Activated T-cell treated with anti-CD3 and anti-CD28 coated beads for 24 hours (primary cell): ENCODE measurements at regions not wholly inside any gene's neighbourhood (a gene's known extent, or its start where the extent isn't known, plus 50 kb on each side); places are given as distances from the start of the nearest gene placed in this dataset.

Experiments
- DNase-seq: peaks from one replicate; pipeline ENCODE4 v3.0.0-alpha.2; 2020; ENCODE audit warnings: low read depth

DNA sequence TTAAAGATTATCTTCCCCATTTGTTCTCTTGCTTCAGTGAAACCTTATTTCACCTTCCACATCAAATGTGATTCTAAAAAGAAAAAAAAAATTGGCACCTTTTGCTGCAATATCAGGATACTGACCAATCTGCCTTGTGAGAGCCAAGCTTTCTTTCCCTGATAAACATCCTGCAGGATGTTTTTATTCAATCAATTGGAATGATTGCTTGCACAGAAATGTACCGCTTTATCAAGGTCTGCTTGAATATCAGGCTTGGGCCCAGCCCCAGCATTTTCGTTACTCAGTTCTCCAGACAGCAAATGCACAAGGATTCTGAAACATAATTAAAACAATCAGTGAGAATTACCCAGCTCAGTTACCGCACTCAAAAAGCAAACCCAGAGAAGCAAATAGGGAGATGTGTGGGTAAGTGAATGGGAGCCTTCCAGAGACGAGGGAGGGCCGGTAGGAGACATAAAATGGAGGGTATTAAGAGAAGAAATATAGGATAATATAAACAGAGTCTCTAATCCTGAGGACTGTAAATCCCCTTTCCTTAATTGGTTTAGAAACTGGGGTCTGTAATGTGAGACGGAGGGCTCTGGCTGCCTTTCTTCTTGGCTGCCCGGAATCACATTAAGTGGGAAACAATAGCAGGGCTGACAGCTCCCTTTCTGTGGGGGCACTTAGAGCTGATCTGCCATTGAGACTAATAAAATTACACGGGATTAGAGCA is 291.8 kb downstream of the ICOS start:
- DNase-seq, result no peak

GRCh38 chr2:204234248-204234647 is 297.7 kb downstream of the ICOS start:
- DNase-seq, result no peak

DNA sequence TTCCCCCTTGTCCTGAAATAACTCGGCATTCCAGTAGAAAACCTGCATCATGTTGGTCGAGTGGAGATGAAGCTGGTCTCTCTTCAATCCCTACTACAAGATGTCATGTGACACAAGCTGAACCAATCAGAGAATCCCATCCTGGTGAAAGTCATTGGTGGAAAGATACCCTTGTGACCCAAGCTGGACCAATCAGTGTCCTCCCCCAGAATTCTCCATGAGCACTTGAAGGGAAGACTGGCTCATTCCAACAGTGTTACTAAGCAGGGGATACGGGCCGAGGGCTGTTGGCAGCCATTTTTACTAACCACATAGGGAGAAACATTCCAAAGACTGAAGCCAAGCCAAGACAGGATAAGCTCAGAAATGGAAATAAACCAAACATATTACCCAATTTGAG is 298.3 kb downstream of the ICOS start:
- DNase-seq, result no peak

- no peak for DNase-seq
Observed at GRCh38 chr2:204237416-204237815, 300.9 kb downstream of the ICOS start.

DNA sequence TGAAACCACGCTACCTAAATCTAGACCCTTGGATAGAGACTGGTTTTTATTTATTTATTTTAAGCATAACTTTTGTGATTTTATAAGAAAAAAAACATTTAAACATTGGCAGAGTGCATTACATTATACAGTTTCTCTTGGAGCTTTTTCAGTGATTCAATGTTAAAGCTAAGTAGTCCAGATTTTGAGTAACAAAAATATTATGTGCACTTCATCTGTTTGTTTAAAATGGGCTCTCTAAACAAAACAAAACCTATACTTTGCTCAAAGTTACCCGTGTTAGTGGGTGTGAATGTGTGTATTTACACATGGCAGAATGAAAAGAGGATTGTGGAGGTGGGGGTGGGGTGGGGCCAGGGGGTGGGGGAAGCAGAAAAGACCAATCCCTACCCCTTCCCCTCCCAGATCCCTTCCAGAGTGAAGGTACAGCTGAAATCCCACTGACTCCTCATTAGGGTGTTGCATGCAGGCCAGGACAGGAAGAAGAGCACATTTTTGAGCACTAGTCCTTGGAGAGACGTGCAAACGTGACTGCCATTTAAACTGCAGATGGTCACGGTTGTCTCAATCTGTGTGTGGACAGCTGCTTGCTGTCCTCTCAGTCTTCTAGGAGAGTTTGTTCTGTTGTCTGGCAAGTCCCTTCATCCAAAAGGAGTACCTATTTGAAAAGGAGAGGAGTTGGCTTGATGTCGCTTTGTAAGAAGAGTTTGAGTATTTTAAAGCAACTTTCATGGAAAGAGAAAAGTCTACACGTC is 303.0 kb downstream of the ICOS start:
- DNase-seq, result no peak

GRCh38 chr2:204240961-204241360 is 304.3 kb upstream of the PARD3B start:
- no peak for DNase-seq

GRCh38 chr2:204249437-204249836 is 295.8 kb upstream of the PARD3B start:
- no peak for DNase-seq

GRCh38 chr2:204250692-204251091 is 294.6 kb upstream of the PARD3B start:
- no peak for DNase-seq

DNA sequence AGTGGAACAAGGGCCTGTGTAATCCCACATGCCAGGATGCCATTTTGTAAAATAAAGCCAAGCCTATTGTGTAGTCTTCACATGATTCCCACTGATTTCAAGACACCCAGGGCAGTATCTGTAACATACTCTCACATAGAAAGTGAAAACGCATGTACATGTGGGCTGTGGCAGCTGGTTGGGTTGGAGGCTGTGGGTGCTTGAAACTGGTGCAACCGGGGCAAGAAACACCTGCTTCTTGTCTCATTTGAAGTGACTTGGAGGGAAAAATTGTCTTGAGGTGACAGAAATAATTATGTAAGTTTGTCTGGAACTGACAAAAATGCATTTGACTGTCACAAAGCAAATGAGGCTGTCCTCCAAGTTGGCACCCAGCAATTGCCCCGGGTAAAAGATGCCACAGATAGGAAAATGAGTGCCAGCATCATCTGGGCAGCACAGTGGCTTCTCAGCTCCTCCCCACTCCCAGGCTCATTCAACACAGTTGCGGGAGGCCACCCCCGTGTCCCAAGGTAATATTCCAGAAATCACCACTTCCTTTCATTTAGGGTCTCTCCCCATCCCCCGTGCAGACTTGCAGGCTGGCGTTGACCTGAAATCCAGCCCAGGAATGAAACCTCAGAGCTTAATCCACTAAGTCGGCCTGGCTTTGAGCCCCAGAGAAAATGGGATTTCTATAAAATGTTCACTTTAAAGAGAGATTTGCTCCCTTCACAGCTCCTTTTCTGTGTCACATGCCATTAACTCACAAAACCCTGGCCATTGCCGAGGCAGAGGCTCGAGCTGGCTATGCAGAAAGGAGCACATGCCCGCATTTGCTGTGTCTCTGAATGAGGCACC is 293.9 kb upstream of the PARD3B start:
- DNase-seq, result no peak

DNA sequence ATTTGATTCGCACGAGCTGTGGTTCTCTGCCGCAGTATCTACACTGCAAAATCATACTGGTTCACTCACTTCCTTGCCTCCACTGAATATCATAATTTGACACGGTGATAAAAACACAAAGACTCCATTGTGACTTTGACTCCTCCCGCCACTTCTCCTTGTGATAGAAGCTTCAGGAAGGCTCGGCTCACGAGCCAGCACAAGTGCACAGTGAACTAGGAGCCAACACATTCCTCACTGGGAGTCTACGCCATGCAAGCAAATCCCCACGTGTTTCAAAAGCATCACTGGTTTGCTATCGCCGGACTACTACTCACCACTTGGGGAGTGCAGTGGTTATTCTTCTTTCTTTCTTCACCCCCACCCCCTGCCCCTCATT is 293.3 kb upstream of the PARD3B start:
- DNase-seq, result no peak

DNA sequence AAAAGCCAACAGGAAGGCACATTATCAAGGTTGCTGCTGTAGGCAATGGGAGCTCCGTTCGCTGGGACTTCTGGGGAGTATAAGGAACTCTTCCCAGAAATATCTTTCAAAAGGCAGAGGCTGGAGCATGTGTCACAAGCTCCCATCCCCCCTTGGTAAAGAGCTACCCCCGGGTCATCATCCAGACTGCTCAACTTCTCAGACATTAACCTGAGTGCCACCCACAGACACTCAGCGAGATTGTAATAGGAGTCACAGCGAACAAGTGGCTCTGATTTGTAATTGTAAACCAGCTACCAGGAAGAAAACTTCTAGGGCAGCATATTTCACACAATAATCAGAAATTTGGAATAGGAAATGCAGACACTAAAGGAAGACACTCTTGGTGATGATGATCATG is 290.2 kb upstream of the PARD3B start:
- DNase-seq, result no peak

GRCh38 chr2:204255526-204255925 is 289.7 kb upstream of the PARD3B start:
- DNase-seq, result no peak

DNA sequence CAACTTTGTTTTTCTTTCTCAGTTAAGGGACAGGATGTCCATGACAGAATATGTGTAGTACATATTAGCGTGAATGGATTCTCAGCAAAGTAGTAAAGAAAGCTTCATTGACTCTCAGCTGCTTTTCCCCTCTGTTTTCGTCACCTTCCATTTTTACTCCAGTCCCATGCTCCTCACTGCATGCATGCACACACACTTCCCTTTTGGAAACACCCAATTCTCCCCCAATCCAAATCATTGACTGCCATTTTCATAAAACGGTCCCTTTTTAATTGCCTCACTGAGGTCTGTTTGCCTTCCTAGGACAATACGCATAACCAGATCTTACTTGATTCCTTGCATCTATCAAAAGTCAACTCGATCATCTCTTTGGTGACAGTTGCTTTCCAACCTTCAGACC is 287.5 kb upstream of the PARD3B start:
- no peak for DNase-seq

- no peak for DNase-seq
Observed at GRCh38 chr2:204258890-204259289, 286.4 kb upstream of the PARD3B start.

- peak; percentile 30 for DNase-seq
Observed at GRCh38 chr2:204260162-204260877, 285.0 kb upstream of the PARD3B start.

- DNase-seq, result no peak
Observed at GRCh38 chr2:204260901-204261300, 284.4 kb upstream of the PARD3B start.

DNA sequence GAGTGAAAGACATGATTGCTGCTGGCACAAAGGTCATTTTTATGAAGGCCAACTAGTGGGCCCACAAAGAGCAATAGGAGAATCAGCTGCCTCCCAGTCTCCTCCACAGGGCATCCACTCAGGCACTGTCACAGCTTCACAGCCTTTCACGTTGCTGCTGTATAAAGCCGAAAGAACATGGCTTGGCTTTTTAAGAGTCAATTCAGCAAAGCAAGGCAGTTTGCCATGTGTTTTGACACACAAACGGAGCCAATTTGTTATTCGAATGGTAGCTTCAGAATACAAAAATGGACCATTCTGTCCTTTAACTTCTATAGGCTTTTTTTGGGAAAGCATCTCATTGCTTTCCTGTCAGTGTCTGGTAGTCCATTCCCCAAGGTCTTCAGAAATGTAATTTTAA is 283.4 kb upstream of the PARD3B start:
- DNase-seq, result no peak

DNA sequence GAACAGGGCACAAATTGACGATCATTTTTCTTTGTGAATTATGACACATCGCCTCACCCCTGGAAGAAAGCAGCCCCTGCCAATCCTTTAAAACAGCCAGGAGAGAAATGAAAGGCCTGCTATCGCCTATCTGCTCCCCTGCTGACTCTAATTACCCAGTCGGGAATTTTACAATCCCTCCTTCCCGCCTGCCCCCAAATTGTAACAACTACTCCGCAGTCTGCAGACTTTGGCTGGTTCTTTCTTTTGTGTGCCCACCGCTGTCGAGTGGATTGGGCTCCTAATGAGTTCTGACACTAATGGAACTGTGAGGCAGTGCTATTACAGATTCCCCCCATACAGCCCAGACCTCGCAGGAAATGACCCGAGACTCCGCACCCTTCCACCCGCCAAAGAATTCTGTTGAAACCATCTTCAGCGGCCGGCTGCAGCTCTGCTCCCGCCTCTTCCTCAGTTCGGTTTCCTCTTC is 281.2 kb upstream of the PARD3B start:
- no peak for DNase-seq

GRCh38 chr2:204264621-204265140 is 280.6 kb upstream of the PARD3B start:
- DNase-seq, result no peak

- DNase-seq, result no peak
Observed at GRCh38 chr2:204265681-204266181, 279.5 kb upstream of the PARD3B start.

GRCh38 chr2:204268458-204268857 is 276.8 kb upstream of the PARD3B start:
- DNase-seq, result no peak

- no peak for DNase-seq
Observed at GRCh38 chr2:204268971-204269370, 276.3 kb upstream of the PARD3B start.
